ENCODE measurements at regions not wholly inside any gene's neighbourhood (a gene's known extent, or its start where the extent isn't known, plus 50 kb on each side); places are given as distances from the start of the nearest gene placed in this dataset.

DNA sequence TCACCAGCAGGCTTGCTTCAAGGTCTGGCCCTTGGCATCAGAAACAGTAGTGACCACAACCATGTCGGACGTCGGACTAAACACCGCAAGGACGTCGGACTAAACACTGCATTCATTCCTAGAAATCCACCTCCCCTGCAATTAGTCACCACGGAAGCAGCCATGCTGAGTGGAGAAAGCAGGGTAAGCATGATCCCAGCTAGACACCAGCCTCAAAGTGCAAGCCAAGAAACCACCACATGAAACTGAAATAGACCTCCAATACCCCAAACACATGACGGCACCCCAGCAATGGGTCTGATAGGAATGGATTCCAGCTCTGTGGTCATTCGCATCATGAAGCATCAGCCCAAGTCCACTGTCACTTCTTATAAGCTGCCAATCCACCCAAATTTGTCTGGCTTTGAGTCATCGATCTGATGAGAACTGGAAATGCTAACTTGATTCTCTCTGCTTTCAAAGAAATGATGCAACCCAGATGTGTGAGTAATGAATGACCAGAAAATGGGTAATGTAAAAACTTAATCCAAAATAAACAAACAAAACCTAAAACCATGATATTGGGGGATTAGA is 348.3 kb upstream of the TMCO5A start:
- DNase-seq = no peak

DNA sequence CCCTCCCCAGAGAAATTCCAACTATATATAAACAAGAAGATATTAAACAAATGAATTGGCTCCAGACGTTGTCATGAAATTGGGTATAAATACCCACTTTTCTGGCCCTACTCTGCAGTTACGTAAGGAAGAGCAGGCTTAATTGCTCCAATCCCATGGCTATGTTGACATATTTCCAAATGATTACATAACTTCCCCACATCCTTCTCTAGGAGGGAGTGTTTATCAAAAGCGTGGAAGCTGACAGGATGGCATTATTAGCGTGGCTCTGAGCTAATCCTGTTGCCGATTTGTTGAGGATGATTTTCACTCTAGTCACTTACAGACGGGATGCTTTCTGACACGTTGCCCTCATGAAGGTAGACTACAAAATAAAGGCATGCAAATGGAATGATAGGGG is 347.5 kb upstream of the TMCO5A start:
- no peak for DNase-seq

DNA sequence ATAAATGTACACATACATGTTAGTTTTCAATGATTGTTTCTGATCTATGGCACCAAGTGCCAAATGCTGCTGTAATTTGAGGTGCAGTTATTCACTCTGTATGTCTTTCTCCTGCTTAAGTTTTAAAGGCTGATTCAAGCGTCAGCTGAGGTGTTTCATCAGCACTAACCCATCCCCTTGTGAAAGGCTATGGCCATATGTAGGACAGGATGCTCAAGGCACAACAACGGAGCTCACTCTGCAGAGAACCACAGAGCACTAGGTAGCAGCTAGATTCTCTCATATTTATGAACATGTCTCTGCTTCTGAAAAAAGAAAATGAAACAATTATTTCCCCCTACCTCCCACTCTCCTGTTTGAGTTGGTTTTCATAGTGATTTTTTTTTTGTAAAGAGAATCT is 340.0 kb upstream of the TMCO5A start:
- DNase-seq = no peak

DNA sequence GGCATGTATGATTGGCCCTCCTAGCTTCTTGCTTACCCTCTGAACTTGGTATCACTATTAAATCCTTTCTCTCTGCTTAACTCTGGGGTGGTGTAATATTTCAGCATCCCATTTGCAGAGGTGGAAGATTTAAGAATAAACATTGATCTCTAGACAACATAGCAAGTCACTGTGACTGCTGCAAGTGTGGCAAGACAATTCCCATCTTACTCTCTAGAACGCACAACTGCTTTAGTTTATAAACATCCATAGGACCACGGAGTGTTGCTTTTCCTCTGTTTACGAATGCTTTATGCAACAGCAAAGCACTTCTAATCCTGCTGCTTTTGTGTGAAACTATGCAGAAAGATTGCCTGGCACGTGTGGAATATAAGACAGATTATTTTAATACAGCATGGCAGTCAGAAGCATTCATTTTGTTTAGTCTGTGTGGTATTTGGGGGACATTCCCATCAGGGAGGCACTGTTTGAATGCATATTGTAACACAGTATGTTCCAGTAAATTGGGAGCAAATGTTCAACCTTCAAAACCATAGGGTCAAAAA is 338.9 kb upstream of the TMCO5A start:
- no peak for DNase-seq

DNA sequence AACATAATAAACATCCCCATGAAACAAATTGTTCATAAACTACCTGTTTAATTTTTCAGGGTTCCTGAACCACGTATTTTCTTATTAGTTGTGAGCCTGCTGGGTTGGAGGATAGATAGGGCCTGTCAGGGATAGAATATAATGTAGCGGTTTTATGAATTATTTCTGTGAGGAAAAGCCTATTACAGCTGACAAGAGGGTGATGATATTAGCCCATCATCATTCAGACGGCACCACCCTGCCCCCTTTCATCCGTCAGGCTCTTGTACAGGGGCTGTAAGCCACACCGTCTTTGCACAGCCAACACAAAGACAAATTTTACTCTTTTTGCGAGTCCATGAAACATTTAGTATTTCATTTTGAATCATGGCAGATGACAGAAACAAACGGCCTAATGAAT is 335.3 kb upstream of the TMCO5A start:
- no peak for DNase-seq

DNA sequence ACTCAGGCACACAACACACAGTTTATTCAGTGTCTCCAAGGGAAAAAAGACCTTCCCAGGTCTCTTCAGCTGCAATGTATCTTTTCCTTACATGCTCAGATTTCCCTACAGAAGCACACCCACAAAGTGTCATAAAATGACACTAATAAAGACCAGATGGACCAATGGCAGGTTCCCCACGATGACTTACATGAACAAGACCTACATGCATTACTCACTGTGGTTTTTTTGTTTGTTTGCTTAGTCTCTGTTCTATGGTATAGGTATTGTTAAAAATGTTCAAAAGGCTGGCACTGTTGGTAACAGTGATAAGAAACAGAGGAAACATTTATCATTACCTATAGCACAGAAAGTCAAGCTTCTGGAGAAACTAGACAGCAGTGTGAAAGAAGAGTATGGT is 318.2 kb upstream of the TMCO5A start:
- DNase-seq = no peak

DNA sequence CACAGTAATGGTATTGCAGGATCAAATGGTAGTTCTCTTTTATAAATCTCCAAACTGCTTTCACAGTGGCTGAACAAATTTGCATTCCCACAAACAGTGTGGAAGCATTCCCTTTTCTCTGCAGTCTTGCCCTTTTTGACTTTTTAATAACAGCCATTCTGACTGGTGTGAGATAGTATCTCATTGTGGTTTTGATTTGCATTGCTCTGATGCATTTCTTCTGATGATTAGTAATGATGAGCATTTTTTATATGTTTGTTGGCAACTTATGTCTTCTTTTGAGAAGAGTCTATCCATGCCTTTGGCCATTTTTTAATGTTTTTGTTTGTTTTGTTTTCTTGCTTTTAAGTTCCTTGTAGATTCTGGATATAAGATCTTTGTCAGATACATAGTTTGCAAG is 316.1 kb upstream of the TMCO5A start:
- no peak for DNase-seq

DNA sequence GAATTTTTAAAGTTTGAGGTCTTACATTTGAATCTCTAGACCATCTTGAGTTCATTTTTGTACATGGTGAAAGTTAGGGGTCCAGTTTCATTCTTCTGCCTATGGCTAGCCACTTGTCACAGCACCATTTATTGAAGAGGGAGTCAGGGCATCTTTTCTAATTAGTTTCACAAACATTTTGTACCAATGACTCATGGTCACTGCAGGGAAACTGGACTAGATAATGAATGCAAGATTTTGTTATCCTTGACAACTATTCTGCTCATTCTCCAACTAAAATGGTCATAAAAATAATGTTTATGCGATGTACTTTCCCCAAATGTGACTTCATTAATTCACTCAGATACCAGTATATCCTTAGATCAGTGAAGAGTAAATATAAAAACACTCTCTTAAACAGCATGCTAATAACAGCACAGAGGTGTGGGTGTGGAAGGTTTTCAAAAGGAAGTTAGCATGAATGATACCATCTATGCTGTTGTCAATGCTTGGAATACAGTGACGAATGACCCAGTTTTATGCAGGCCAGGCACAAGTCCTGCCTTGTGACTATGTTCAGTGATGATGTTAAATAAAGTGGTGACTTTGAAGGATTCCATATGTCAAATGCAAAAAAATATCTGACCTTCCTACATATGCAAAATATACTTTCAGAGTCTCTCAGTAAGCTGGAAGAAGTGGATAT is 314.9 kb upstream of the TMCO5A start:
- DNase-seq = no peak

DNA sequence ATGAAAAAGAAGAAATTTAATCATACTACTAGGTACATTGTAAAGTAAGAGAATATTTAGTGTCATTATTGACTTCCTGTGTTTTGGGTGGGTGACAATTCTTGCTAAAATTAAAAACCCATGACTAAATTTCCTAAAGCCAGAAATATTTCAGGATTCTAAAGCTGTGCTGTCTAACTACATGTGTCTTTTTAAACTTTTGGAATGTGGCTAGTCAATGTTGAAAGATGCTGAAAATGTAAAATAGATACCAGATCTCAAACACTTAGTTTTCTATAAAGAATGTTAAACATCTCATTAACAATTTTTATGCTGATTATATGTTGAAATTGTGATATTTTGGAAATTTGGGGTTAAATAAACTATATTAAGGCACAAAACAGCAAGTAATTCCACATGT is 308.9 kb upstream of the TMCO5A start:
- no peak for DNase-seq

DNA sequence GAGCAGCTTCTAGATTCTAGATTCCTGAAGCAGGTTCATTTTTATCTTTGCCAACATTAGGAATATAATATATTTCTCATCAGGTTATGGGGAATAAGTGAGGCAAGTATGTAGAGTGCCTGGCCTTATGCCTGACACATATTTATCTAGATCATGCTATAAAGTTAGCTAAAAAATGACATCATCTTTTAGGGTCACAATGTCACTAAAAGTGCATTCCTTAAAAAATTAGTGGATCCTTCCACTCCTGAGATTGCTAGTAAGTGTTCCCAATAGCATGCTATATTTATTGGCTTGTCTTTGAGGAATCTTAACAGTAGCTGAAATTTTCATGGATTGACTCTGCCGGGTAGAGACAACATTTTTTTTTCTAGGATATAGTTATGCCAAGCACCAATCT is 305.9 kb upstream of the TMCO5A start:
- no peak for DNase-seq

DNA sequence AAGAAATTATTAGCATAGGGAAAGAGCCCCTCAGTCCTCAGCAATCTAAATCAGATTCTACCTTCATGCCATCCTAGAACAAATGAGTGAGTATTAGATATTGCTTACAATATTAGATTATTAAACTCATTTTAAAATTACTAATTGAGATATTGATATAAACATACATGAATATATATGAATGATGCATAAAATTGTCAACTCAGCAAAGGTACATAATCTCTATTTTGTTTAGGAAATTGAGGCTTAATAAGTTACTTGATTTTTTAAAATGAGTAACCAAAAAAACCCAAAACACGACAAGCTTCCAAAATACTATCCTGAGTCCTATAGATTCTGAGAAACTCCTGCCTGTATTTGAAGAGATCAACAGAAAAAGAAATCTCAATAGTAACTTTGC is 297.7 kb upstream of the TMCO5A start:
- no peak for DNase-seq

DNA sequence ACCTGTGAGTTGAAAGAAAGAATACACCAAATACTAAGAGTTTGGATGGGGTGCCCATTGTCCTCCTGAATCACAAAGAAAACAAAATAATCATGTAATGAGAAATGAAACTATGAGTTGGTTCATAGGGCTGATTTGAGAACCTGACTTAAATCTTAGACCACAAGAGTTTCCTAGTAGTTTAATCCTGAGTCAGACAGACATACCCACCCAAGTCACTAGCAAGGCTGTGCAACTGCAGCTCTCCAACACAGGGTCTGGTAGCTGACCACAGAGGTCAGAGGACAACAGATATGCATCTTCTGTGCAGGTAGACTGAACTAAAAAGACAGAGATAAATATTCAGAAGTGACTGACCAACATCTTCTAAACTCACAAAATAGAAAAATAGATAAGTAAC is 296.3 kb upstream of the TMCO5A start:
- no peak for DNase-seq

DNA sequence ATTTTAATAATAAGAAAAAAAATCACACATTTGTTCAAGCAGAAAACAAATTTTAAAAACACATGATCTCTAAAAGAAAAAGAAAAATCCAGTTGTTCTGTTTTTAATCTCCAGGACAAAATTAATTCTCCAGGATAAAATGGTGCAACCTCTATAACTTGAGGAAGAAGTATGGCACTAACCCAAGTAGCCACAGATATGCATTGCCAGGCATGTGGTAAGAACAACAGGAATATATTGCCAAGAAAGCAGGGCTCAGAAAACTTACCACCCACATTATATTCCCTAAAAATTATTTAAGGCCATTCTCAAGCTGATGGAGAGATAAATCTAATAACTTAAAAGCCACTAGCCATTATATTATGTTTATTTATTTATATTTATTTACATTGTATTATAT is 295.7 kb upstream of the TMCO5A start:
- DNase-seq = no peak

DNA sequence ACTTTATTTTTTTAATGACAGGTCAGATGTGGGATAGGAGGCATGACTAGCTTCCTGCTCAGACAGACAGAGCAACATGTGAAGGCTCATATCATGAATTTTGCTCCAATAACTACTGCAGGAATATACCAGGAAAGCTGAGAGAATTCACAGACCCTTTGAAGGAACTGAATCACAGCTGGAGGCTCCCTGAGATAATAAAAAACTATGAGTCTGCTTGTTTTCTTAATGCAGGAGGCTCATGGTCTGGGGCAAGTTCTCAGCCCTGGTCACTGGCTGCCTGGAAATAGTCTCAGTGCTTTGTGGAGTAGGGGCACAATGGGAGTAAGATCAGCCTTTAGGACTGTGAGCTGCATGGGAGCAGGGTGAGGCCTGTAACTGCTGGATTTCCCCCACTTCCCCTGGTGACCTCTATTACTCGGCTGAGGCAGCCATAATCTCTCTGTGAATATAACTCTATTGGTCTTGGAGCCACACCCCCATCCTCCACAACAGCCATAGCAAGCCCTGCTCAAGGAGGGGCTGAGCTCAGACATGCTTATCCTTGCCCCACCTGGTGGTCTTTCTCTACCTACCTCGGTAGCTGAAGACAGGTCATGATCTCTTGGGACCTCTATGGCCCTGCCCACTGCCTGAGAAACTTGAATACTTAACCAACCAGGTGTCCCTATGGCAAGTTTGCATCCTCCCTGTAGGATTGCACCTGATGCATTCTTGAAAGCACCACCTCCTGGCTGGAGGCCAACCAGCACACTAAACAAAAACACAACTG is 281.6 kb upstream of the TMCO5A start:
- no peak for DNase-seq

DNA sequence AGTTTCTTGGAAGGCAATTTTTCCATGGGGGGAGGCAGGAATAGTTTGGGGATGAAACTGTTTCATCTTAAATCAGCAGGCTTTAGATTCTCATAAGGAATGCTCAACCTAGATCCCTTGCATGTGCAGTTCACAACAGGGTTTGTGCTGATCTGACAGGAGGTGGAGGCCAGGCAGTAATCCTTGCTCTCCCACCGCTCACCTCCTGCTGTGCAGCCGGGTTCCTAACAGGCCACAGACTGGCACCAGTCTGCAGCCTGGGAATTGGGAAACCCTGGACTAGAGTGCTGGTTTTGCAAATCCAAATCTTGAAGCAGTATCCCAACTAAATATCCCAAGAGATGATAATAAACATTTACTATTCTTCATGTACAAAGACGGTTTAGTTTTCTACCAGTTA is 256.3 kb upstream of the TMCO5A start:
- DNase-seq = no peak

DNA sequence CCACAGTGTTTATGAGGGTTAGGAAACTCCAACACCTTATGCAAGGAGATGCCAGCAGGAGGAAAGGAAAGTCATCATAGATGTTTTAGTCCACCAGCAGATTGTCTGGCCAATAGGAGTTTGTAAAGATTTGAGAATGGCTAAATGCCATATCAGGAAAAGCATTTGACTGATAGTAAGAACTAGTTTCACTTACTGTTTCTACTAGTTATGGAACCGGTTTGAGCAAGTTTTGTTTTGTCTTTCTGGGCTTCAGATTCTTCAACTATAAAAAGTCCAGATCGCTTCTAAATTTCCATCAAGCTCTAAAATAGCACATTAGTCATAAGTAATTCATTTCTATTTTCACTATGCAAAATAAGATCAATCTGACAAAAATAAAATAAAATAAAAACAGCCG is 254.8 kb upstream of the TMCO5A start:
- DNase-seq = no peak

DNA sequence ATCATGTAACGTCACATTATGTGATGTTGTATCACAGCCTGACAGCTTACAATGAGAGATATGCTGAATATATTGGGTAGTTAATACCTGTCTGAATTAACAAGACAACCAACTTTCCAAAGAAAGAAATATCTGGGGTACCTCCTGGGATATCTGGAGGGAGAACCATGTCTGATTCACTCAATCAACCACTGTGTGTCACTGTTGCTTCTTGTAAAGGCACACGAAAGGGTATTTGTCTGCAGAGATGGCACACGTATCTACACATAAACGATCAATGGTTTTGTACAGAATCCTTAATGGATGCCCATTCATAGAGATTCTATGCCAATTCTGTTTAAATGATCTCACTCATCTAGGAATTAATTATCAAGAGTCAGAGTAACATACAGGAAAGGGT is 252.1 kb upstream of the TMCO5A start:
- no peak for DNase-seq

DNA sequence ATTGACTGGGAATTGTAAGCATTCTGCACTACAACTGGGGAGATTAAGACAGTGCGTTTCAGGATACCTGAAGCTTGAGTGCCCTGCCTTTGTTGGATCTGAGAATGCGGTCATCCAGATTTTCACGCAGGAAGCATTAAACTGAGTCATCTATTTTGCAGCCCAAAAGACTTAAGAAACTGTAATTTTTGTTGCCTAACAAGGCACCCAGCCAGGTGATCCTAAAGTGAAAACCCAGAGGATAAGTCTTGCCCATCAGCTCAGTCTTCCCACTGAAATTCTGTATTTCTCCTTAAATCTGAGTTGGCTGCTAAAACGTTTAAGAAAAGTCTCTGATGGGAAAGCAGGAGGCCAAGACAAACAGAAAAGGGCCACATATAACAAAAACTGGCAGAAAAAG is 242.5 kb upstream of the TMCO5A start:
- no peak for DNase-seq

DNA sequence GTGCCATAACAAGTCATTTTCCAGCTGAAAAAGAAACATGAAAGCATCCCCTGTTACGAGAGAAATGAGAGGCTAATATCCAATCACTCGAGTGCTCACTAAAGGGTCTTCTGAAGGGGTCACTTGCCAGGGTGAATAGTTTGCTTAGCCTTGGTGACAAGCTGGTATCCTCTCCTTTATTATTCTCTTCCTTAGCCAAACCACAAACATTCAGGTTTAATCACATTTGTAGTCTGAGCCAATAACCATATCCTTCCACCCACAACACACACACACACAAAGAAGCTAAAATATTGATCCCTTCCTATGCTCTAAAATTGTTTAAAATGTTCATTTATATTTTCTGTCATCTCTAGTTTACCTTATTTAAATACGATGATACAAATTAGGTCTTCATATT is 240.5 kb upstream of the TMCO5A start:
- DNase-seq = no peak

DNA sequence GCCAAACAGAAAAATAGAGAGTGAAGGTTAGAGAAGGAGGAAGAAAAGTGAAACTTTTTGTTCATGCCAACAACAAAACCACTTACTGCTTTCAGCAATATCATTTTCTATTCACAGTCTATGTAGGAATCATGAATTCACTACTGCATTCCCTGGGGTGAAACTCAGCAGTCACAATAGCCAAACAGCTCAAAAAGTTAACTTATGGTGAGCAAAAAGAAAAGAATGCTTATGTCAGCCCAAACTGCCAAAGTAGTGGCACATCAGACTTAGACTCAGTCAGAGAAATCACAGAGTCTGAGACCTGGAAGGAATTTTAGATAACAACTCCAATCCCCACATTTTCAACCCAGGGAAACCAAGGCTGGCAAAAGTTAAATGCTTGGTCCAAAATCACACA is 238.7 kb upstream of the TMCO5A start:
- DNase-seq = no peak

DNA sequence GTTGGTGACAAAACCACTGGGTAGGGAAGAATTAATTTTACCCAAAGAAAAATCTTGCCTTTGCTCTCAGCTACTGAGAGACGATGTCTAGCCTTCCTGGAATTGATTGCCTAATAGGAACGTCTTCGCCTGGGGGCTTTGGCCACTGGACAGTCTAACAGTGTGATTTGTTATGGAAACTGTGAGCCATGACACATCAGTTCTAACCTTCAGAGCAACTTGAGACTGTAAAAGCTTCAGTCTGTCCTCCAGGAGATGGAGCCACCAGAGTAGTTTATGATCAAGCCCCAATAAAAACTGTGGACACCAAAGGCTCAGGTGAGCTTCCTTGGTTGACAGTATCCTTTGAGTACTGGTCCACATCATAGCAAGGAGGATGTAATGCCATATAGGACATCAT is 235.8 kb upstream of the TMCO5A start:
- DNase-seq = no peak

DNA sequence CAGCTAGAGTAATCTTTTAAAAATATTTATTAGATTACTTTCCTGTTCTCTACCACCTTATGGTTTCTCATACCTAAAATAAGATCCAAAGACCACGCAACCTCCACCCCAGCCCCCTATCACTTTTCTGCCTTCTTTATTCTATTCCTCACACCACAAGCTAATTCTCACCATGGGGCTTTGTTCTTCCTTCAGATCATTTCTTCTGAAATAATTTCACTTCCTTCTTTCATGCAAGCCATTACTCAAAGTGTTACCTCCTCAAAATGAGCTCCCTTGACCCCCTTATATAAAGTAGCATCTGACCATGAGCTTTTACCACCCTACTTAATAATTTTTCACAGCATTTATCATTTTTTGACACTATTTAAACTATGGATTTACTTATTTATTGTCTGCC is 233.2 kb upstream of the TMCO5A start:
- DNase-seq = no peak

DNA sequence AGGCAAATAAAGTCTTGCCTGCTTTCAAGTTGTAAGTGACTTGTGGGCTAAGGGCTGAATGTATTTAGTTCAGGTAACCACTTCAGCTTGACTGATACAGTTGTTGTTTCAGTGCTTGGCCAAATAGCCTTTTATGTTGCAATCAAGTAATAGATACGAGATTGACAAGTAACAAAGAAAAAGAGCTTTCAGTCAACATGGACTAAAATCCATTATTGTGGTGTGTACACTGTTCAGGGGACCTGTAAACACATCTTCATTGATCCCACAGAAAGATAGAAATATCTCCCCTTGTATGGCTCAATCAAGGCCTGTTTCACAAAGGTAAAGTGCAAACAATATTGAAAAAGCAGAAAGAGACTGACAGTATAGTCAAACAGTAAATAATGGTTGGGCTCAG is 224.8 kb upstream of the TMCO5A start:
- DNase-seq = no peak

DNA sequence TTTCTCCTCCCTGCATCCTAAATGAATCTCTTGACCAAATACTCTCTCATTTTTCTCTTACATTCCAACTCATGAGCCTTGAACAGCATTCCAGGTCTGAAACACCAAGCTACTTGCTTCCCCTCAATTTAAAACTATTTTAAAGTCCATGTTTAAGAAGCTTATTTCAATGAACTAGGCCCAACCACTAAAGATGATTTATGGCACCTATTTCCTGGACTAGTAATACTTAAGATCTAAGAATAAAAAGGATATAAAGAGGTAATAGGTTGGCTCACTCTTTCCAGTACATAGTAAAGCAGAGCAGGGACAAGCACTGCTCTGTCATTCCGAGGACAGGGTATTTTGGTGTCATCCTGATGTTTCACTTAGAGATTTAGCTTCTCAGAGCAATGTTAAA is 219.3 kb upstream of the TMCO5A start:
- DNase-seq = no peak

Measured in NCI-H1694 (cell line).